ENCODE measurements at regions not wholly inside any gene's neighbourhood (a gene's known extent, or its start where the extent isn't known, plus 50 kb on each side); places are given as distances from the start of the nearest gene placed in this dataset.

DNA sequence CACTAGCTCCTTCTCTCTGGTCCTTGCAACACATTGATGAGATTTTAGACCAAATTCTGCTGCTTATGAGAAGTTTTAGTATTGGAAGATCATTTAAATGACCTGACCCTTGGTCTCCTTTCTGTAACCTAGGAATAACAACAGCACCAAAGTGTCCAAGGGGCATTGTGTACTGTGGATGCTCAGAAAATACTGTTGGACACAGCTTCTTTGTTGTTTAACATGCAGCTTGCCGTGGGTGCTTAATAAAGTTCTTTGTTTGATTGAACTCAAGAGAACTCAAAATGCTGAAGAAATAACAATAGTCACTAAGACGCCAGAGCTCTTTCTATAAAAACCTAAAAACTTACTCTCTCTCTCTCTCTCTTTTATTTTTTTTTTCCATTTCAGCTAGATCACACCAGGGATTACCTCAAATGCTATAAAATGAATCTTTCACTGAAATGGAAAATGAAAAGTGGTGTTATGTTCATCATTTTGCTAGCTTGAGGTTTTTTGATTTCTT is 548.9 kb upstream of the CDH8 start:
- DNase-seq: no peak

DNA sequence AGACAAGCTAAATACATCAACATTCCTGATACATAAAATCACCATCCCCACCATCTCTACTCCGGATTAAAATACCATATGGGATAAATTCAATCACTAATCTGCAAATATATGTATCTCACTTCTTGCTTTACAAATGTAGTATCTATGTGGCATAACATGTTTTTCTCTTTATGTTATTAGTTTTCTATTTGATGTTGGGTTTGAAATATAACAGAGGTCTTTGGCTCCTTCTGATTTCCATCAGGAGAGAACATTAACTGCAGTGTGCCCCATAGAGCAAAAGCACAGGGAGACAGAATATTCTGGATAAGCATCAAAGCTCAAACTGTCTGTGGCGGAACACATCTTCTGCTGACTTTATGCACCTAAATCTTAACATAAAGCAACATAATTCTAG is 547.2 kb upstream of the CDH8 start:
- no peak for DNase-seq

DNA sequence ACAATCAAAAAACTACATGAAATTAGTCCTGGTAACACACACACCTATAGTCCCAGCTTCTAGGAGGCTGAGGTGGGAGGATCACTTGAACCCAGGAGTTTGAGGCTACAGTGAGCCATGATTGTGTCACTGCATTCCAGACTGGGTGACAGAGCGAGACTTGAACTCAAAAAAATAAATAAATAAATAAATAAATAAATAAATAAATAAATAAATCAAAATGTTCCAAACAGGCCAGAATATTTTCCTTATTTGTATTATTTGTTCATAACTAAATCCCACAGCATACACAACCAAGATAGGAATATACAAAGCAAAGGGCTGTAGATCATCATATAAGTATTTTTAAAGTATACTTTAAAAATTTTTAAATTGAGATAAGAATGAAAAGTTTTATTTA is 537.2 kb upstream of the CDH8 start:
- no peak for DNase-seq

DNA sequence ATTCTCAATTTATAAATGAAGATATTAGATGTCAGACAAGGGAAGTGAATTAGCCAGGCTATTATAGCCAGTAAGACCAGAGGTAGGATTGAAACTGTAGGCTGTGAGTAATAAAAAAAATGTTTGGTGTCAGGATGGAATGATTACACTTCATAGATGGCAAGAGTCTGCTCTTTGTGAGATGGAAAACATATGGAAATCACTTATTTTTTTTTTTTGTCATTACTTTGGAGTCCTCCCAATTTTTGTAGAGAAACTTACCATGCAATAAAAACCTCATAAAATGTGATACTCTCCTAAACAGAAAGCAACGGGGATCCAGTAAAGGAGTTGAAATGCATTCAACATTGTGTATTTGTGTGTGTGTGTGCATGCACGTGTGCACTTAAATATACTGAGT is 532.7 kb upstream of the CDH8 start:
- DNase-seq: no peak

DNA sequence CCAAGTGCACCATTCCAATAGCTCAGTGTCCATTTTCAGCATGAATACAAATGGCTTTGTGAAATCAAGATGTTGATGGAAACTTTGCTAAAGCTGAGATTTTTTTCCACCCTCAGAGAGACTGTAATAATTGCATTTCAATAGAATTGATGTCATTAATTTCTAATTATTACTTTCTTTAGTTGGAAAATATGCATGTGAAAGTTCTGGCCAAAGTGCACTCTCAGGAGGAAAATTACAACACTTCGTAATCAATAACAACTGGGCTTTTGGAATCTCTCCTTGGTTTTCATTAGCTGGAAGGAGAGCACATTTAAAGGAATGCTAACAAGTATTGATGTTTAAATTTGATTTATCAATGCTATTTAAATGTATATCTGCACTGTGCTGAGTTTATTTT is 529.5 kb upstream of the CDH8 start:
- DNase-seq: no peak

DNA sequence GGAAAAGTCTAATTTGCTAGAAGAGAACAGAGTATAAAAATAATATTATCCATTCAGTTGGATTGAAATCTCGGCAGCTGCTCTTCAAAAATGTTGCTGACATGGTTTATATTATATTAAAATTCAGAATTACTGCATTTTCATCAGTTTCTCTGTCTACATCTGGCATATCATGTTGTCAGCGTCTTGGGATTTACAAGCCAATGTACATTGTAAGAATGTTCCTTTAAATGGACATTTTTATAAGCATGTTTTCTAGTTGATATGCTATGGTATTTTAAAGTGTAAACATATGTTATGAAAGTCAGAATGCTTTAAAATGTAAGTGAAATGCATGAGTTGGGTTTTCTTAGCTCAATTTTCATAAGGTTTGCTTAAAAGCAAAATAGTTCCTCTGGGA is 528.1 kb upstream of the CDH8 start:
- DNase-seq: no peak

DNA sequence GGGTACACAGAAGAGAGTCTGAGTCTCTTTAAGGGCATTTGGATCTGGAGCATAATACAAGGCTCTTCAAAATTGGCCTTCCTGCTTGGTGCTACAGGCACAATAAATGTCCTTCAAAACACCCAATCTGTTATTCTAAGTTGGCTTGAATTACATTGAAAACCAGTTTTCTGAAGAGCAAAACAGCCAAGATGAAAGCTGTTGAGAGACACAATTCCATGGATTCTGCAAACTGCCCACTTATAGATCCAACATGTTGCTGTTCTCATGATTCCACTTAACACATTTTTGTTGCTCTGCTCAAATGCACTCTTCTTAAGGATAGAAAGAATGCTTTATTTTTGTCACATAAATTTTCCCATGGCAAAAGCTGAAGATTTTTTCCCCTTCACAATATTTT is 525.9 kb upstream of the CDH8 start:
- no peak for DNase-seq

DNA sequence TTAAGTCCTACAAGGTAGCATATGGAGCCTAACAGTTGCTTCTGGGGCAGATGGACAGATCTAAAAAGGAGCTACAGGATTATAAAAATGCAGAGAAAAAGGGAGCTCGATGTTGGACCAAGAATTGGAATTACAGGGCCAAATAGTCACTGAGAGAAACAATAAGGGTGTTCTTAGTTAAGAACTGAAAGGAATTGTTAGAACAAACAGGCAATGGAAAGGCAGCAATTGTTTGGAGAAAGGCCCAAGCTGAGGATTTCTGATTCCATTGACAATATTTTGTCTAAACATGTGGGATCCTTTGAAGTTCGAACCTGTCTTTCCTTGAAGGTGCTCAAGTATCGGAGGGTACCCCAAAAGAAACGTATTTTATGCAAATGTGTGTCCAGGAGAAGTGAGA is 513.6 kb upstream of the CDH8 start:
- DNase-seq: no peak

DNA sequence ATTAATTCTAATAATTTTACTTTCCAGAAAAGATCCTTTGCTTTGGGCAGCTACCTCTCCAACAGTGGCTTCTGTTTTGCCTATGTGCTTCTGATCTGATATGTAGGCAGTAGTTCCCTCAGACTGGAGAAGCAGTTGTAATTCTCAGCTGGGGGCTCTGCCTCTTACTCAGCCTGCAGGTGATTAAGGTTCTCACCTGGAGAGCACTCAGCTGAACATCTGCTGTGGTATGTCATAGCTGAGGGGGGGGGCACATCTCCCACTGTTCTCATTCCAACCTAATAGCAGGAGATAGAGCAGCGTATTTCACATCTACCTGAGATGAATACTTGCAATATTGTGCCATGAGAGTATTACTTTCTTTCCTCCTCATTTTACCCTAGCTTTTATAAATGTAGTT is 511.9 kb upstream of the CDH8 start:
- no peak for DNase-seq

DNA sequence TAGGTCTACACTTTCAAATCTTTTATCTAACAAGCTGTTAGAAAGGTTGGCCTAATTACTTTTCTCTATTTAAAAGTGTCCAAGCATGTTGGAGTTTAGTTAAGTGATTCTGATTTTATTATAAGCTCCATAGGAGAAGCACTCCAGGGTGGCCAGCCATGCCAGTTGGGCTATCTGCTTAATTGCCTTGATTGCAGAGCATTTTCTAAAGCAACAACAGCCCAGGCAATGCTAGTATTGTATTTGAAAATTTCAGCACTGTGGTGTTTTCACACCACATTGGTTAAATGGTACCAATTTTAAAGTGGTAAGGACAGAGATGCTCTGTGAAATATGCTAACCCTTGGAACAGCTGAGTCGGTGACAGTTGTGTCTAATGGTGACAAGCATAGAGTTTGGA is 510.5 kb upstream of the CDH8 start:
- DNase-seq: no peak

DNA sequence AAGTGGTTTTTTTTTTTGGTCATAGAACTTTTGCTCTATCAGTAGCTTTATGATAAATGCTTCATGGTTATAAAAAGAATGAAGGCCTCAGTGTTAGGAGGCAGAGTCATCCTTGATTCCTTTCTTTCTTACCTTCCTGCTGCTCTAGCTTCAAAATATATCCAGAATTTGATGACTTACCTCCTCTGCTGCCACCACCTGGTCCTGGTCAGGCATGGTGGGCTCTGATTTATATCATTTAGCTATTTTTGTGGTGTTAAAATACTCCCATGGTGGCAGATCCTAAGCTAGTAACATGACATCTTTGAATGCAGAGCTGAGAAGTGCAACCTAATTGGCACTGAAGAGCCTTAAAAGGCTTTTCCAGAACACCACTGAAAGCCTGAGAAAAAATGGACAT is 508.8 kb upstream of the CDH8 start:
- no peak for DNase-seq

DNA sequence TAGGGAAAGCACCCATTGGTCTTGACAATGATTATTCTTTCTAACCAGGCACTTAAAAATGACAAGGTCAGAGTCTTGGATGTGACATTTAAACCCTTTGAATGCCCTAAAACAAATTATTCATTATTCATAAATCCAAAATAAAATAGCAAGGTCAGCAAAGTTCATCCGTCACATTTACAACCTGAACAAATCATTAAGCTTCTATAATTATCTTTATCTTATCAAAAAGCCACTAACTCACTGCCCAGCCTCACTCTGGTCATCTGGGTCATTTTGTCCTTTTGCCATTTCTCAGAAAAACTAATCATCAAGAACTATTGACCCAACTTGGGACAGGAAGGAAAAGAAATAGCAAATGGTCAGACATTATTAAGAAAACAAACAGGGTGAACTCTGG is 507.3 kb upstream of the CDH8 start:
- DNase-seq: no peak

DNA sequence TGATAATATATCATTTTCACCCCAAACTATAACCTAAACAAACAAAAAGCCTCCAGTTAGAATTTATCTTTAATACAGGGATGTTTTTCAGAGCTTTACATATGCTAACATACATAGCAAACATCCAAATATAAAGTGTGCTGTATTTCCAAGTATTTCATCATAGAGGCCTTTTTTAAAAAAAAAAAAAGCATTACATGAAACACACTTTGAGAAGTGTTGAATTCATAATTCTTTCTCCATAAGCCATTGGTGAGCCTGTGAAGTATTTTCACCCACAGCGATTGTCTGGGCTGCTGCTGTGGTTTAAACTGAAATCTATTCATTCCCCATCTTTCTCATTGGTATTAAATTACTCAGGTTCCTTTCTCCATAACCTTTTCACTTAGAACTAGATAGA is 503.4 kb upstream of the CDH8 start:
- DNase-seq: peak; percentile 37

DNA sequence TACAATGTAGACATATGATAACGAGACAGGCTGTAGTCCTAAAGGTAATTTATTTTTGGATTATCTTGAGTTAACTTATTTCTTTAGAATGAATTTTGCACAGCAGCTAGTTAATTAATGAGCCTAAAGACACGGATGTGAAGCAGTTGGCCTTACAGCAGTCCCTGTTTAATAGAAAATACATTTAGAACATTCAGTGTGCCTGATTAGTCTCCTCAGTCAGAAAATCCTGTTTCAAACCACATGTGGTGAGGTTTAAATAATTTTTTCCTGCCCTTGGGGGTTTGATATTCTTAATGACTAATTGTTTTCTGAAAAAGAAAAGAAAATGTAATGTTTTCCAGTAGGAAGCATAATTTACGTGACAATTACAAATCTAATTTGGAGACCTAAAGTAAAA is 494.2 kb upstream of the CDH8 start:
- no peak for DNase-seq

DNA sequence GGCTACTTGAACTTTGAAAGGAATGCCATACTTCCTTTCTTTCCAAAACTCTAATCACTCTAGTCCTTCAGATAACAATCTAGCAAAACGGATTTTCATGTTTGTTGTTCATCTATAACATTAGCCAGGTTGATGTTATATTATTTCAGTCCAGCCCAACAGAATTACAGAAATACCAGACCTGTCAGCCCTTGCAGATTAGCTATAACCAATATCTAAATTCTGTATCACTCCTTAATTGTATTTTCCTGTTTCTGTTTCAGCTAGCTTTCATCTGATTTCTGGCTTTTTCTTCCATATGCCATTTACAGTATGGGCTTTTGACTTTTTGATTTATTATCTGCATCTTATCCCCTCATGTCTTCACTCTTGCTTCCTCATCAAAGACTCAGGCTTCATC is 479.8 kb upstream of the CDH8 start:
- no peak for DNase-seq

DNA sequence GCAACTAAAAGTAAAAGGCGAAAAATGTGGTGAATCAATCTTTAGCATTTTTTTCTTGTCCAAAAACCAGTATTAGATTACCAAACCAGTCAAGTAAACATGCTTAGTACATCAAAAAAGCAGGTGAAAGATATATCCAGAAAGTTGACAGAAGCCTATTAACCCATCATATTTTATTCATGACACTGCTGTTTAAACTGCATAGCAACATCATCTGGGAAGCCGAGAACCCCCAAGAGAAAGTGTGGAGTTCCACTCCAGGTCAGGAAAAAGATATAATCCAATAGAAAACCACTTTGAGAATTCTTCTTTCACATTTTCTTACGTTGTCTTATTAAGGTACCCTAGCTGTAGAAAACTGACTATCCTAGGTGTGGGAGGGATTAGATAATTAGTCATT is 466.8 kb upstream of the CDH8 start:
- no peak for DNase-seq

DNA sequence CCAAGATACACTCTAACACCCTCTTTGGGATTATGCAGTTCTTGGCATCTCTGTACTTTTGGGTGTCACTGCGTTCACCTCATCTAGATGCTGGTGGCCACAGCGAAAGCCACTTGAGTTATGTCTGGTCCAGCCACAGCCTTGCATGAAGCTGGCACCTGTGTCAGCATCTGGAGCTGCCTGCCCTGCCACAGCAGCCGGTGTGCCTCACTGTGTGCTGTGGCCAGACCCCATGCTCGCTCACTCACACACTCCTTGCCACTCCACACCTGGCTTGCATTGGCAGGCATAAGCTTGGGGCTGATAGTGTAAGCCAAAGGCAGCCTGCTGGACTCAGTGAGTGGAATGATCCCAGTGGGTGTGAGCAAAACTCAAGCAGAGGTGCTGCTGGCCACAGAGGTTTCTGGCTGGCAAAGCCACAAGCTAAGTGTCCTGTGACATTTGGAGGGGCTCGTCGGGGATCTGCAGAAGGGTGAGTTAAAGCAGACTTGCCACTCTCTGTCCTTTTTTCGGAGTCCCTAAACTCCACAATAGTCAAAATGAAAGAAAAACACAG is 442.7 kb upstream of the CDH8 start:
- no peak for DNase-seq

DNA sequence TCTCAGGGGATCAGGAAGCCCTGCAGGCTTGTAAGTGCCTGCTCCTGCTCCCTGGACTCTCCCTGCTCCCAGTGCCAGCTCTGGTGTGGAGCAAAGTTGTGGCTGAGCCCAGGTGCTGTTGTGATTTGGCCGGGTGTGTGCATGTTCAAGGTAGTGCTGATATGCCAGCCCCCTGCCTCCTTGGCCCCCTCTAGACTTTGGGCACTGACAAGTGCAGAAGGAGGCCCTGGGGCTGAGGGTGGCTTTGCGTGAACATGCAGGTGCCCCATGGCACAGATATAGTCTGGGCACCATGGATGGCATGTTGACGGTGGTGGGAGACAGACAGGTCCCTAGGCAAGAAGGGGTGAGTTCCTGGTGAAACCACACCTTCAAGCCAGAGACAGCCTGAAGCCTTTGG is 441.6 kb upstream of the CDH8 start:
- DNase-seq: no peak

DNA sequence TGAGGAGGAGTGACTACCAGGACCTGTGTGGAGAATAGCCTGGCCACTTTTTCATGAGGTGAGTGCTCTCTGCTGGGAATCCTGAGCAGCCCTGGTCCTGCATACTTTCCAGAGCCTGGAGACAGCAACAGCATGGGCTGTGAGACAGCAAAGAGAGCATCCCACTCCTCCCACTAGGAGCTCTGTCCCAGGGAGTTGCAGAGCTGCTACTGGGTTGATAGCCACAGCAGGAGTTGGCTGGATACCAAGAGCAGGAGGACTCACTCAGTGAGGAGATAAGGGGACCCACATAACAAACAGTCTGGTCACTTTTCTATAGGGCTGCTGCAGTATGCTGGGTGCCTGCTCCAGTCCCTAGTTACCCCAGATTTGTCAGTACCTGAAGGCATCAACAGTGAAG is 439.3 kb upstream of the CDH8 start:
- peak; percentile 25 for DNase-seq

DNA sequence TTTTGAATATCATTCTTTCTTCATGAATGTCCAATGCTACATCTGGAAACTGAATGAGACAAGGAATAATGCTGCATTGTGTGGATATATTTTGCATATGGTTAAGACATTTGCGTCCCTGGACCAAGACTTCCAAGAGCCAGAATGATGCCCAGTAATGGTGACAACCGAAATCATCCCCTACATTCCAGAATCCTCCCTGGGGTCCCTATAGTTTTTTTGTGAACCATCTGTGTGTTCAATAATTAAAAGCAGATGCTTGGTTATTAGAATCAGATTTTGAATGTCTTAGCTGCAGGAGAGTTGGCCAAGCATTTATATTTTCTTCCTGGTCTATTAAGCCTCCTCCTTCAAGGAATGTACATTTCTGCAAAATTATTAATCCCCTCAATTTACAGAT is 426.7 kb upstream of the CDH8 start:
- no peak for DNase-seq

DNA sequence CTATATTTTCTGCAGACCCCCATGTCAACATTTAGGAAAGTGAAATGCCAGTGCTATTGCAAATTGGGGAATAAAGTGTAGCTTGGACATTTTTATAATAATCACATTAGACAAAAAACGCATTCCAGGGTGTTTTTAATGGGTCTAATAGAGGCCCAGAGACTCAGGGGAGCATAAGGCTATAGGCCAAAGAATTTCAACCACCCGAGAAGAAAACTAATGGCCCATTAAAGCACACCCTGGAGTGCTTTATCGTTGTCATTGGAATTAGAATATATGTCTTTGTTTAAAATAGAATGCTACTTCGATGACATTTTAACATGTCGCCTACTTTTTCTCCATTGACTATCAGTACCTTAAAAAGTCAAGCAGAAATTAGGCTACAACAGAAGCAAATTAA is 414.1 kb upstream of the CDH8 start:
- DNase-seq: no peak

DNA sequence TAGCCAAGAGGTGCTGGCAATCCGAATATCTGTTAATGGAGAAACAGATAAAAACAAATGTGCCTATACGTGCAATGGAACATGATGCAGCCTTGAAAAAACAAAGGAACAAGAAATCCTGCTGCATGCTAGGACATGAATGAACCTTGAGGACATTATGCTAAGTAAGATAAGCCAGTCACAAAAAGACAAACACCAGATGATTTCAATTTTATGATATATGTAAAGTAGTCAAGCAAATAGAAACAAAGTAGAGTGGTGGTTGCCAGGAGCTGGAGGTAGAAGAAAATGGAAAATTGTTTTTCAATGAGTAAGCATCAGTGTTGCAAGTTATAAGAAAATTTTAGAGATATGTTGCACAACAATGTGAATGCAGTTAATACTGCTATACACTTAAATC is 409.7 kb upstream of the CDH8 start:
- DNase-seq: no peak

DNA sequence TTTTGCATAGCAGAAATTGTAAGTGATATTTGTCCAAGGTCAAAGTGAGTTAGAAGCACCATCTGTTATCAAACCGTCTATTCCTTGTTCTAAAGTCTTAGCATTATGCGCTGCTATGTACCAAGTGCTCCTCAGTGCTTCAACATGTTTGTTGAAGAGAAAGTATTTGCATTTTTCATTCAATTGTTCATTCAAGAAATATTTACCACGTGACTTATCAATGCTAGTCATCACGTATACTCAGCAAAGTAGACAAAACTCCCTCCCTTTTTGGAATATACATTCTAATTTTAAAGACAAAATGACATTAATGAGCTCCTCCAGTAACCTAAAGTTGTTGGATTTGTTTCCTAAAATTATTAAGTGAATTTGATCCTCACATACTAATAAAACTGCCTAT is 388.0 kb upstream of the CDH8 start:
- no peak for DNase-seq

DNA sequence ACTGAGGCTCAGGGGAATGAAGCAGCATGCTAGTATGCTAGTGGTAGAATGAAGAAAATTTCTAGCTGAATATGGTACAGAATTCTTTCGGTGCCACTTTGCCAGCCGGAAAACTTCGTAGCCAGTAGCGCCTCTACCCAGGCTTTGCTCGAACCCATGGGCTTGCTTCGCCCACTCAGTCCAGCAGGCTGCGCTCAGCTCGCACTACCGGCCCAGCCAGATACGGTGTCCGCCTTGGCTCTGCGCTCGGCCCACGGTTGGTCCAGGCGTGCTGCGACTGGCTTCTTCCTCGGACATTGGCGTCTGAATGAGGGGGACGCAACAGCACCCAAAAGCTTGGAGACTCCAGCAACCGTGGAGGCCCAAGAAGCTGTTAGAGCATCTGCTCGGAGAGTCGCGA is 372.5 kb upstream of the CDH8 start:
- no peak for DNase-seq

DNA sequence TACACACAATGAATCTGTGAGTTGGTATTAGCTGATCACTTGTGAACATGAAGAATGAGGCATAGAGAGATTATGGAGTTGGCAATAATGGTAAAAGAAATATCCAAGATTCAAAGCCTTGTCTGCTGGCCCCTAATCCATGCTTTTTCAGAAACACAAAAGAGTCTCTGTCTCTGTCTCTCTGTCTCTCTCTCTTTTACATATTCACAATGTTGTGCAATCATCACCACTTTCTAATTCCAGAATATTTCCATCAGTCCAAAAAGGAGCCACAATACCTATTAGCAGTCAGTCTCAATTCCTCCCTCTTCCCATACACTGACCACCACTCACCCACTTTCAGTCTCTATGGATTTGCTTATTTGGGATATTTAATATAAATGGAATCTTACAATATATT is 370.1 kb upstream of the CDH8 start:
- no peak for DNase-seq
